ENCODE measurements at regions not wholly inside any gene's neighbourhood (a gene's known extent, or its start where the extent isn't known, plus 50 kb on each side); places are given as distances from the start of the nearest gene placed in this dataset.

- TF ChIP-seq POLR2A (IDR thresholded peaks at IDR 0.05): no peak
- no peak for TF ChIP-seq CTCF (IDR thresholded peaks at IDR 0.05)
- no peak for TF ChIP-seq EP300 (IDR thresholded peaks at IDR 0.05)
These were observed 615.4 kb downstream of the MID1IP1 start for GRCh38 chrX:39416547-39417260.
